HG03378 (cell line): ENCODE measurements at regions not wholly inside any gene's neighbourhood (a gene's known extent, or its start where the extent isn't known, plus 50 kb on each side); places are given as distances from the start of the nearest gene placed in this dataset.
A peak's percentile ranks its signal among the peaks of the same experiment; 100 is the strongest.
"Not testable (repeated sequence)": the region's sequence is repeated elsewhere in the genome, so short reads cannot be mapped to it uniquely, and the experiment has no call there.

ENCODE experiments used
- ATAC-seq: cut with Tn5 transposase; IDR thresholded peaks from one replicate; pipeline ENCODE4 v1.9.1; 2021; ENCODE audit warnings: mild to moderate bottlenecking, moderate library complexity; ENCODE audit not compliant: unreplicated experiment

GRCh38 chr2:16932826-16933225, 267.2 kb upstream of the CYRIA start:
- ATAC-seq, result no peak

GRCh38 chr2:16931441-16931840, 265.8 kb upstream of the CYRIA start:
- no peak for ATAC-seq

GRCh38 chr2:16927398-16927797, 261.8 kb upstream of the CYRIA start:
- ATAC-seq, result no peak

- no peak for ATAC-seq
These were observed 259.5 kb upstream of the CYRIA start for GRCh38 chr2:16925145-16925544.

- ATAC-seq, result not testable (repeated sequence)
These were observed 249.7 kb upstream of the CYRIA start for GRCh38 chr2:16915341-16915755.

- no peak for ATAC-seq
These were observed 246.1 kb upstream of the CYRIA start for GRCh38 chr2:16911746-16912145.

GRCh38 chr2:16908656-16909055, 243.0 kb upstream of the CYRIA start:
- no peak for ATAC-seq

- ATAC-seq, result no peak
These were observed 242.1 kb upstream of the CYRIA start for GRCh38 chr2:16907645-16908282.

GRCh38 chr2:16905325-16905724, 239.7 kb upstream of the CYRIA start:
- ATAC-seq, result not testable (repeated sequence)

GRCh38 chr2:16900405-16901025, 234.9 kb upstream of the CYRIA start:
- peak; percentile 81 for ATAC-seq

- ATAC-seq, result no peak
These were observed 234.3 kb upstream of the CYRIA start for GRCh38 chr2:16899958-16900357.

GRCh38 chr2:16890081-16890480, 224.4 kb upstream of the CYRIA start:
- no peak for ATAC-seq

GRCh38 chr2:16885027-16885426, 219.4 kb upstream of the CYRIA start:
- ATAC-seq, result no peak

- no peak for ATAC-seq
These were observed 217.1 kb upstream of the CYRIA start for GRCh38 chr2:16882706-16883105.

GRCh38 chr2:16881122-16881521, 215.5 kb upstream of the CYRIA start:
- no peak for ATAC-seq

- no peak for ATAC-seq
These were observed 205.8 kb upstream of the CYRIA start for GRCh38 chr2:16871411-16871810.

GRCh38 chr2:16870491-16871076, 204.9 kb upstream of the CYRIA start:
- ATAC-seq, result no peak

- ATAC-seq, result no peak
These were observed 204.1 kb upstream of the CYRIA start for GRCh38 chr2:16869711-16870110.

GRCh38 chr2:16862471-16862870, 196.8 kb upstream of the CYRIA start:
- no peak for ATAC-seq

GRCh38 chr2:16861530-16861929, 195.9 kb upstream of the CYRIA start:
- ATAC-seq, result no peak

GRCh38 chr2:16861111-16861510, 195.5 kb upstream of the CYRIA start:
- no peak for ATAC-seq

- no peak for ATAC-seq
These were observed 195.0 kb upstream of the CYRIA start for GRCh38 chr2:16860627-16861026.
